Stimulated activated CD4-positive, alpha-beta T cell treated with anti-CD3 and anti-CD28 coated beads, Interleukin-1b, Interleukin-23, amount 100 ng/mL, for 48 hours (primary cell): ENCODE measurements at regions not wholly inside any gene's neighbourhood (a gene's known extent, or its start where the extent isn't known, plus 50 kb on each side); places are given as distances from the start of the nearest gene placed in this dataset.
"Not testable (repeated sequence)": the region's sequence is repeated elsewhere in the genome, so short reads cannot be mapped to it uniquely, and the experiment has no call there.

ENCODE experiments used
- DNase-seq: peaks from one replicate; pipeline ENCODE4 v3.0.0-alpha.2; 2020

DNA sequence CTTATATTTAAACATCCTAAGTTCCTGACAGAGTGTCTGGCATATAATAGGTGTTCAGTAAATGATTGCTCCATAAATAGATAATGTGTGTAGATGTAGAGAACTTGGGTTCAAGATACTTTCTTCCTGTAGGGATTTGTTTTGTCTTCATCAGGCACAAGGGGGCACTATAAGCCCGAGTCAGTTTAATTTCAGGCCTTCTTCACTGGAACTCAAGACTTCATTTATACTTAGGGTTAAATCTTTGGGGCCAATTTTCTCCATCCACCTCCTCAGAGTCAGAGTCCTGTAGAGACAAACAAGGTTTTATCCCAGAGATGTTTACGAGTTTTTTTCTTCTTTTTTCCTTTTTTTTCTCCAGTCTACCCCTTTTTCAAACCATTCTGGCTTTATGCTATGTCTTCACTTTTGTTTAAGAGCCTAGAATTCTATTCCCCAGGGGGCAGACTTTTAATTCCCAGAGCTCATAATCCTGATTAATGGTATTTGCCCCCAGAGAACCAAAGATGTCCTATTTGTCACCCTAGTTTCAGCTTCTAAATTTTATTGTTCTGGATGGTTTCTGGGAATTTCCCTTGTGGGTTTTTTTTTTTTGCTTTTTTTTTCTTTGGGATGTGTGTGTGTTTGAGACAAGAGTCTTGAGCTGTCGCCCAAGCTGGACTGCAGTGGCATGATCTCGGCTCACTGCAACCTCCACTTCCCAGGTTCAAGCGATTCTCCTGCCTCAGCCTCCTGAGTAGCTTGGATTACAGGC lies 88.4 kb downstream of the HFE start:
- peak; percentile 40 for DNase-seq

DNA sequence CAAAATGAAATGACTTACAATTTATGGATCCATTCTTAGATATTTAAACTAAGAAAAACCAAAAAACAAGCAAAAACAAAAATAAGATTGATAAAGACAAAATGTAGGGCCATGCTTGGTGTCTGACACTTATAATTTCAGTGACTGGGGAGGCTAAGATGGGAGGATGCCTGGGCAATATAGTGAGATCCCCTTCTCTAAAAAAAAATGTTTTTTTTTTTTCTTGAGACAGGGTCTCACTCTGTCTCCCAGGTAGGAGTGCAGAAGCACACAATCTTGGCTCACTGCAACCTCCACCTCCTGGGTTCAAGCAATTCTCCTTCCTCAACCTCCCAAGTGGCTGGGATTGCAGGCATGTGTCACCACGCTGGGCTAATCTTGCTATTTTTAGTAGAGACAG lies 92.4 kb downstream of the HFE start:
- no peak for DNase-seq

DNA sequence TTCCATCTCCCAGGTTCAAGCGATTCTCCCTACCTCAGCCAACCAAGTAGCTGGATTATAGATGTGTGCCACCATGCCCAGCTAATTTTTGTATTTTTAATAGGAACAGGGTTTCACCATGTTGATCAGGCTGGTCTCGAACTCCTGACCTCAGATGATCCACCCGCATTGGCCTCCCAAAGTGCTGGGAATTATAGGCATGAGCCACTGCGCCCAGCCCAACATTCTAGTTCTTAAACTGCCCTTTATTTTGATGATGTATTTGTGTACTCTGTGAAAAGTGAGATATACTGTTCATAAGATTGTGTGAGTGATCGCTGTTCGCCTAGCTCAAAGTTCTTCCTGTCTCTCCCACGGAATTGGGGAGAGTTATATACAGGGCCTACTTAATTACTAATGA lies 93.1 kb downstream of the HFE start:
- no peak for DNase-seq

DNA sequence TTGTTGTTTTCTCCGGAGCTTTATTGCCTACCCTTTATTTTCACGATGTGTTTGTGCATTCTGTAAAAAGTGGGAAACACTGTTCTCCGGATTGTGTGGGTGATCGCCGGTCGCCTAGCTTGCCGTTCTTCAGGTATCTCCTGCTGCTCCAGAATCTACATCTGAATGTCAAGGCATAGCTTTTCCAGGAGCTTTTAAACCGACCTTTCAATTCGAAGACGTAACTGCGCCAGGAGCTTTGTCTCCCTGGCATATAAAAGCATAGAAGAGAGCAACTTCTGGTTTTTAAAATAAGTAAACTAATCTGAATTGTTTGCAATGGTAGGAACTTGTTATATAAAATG lies 96.0 kb downstream of the HFE start:
- no peak for DNase-seq

DNA sequence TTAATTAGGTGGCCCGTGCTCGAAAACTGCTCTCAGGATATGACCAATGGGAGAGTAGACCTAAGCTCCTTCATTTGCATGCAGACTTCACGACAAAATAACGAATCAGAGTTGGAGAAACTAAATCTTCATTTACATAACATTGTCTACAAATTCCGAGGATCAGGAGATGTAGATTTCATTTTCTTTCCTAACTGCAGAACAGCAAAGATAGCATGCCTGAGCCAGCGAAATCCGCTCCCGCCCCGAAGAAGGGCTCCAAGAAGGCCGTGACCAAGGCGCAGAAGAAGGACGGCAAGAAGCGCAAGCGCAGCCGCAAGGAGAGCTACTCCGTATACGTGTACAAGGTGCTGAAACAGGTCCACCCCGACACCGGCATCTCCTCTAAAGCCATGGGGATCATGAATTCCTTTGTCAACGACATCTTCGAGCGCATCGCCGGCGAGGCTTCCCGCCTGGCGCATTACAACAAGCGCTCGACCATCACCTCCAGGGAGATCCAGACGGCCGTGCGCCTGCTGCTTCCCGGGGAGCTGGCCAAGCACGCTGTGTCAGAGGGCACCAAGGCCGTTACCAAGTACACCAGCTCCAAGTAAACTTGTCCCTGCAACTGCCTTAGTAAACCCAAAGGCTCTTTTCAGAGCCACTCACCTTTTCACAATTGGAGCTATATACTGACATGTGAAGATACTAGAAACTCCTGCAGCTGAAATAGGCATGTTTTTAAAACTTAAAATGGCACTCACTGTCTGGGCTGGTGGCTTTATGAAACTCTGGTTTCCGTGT lies 96.5 kb downstream of the HFE start:
- peak; percentile 75 for DNase-seq

DNA sequence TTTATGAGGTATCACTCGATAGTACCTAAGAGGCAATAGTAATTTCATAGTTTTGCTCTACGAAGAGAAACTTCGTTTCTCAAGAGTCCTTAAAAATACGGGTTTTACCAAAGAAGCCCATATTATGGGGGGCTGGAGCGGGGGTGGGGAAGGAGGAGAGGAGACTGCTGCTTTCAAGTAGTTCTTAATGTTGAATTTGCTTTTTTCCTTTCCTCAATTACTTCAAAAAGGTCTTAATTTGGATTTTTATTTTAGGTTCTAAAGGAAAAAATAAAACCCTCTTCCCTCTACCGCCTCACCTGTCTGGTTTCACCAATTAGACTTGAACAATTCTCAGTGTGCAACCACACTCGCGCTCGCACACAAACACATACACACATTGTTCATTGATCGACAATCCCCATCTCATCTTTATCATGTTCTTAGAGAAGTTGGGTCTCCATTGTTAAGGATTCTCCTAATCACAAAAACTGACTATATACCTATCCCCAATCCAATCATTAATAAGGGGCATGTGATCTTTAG lies 97.2 kb downstream of the HFE start:
- DNase-seq = no peak

DNA sequence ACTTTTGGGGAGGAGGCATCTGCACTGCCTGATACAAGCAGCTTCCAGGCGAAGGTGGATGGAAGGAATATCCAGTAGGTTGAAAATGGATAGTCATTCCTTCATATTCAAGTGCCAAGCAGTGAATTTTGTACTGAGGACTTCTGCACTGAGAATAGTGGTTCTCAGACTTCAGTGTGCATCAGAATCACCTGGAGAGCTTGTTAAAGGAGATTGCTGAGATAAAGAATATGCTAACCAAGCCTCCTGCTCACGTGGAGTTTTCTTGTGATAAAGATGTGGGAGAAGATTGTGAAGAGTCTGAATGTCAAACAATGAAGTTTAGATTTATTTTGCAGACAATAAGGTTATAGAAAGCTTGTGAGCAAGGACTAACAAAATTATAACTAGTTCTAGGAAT lies 97.8 kb downstream of the HFE start:
- no peak for DNase-seq

DNA sequence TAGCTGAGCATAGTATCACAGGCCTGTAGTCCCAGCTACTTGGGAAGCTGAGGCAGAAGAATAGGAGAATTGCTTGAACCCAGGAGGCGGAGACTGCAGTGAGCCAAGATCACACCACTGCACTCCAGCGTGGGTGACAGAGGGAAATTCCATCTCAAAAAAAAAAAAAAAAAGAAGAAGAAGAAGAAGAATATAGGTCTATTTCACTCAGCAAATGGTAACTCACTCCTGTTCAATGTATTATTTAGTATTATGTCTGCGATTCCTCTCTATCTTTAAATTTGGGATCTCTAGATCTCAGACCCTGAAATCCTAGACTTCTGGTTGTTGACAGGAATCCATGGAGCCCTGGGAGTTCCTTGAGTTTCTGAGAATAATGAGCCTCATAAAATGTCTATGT lies 98.6 kb downstream of the HFE start:
- DNase-seq = no peak

DNA sequence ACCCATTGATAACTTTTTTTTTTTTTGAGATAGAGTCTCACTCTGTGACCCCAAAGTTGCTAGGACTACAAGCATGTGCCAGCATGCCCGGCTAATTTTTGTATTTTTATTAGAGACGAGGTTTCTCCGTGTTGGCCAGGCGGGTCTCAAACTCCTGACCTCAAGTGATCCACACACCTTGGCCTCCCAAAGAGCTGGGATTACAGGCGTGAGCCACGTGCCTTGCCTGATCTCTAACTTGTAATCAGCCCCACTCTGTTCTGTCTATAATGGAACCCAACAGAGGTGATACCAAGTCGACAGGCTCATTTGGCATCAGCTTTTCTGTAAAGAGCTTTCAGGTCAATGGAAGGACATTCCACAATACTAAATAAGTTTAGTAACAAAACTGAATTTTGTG lies 99.4 kb downstream of the HFE start:
- DNase-seq = no peak

DNA sequence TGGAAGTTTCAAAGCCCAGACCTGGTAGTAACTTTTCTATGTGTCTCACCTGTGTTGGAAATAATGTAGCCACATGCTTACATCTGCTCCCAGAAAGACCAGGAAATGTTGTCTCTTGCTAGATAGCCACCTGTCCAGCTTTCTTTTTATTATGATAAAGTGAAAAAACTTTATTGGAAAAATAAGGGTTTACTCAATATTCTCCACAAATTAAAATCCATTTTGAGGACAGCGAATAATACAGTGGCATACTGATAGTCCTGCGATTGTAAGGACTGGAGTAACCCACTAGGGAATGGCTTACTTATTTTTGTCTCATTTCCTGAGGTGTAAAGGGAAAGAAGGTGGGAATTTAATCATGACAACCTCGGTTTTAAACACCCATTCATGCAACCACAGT lies 100.1 kb downstream of the HFE start:
- DNase-seq = no peak

DNA sequence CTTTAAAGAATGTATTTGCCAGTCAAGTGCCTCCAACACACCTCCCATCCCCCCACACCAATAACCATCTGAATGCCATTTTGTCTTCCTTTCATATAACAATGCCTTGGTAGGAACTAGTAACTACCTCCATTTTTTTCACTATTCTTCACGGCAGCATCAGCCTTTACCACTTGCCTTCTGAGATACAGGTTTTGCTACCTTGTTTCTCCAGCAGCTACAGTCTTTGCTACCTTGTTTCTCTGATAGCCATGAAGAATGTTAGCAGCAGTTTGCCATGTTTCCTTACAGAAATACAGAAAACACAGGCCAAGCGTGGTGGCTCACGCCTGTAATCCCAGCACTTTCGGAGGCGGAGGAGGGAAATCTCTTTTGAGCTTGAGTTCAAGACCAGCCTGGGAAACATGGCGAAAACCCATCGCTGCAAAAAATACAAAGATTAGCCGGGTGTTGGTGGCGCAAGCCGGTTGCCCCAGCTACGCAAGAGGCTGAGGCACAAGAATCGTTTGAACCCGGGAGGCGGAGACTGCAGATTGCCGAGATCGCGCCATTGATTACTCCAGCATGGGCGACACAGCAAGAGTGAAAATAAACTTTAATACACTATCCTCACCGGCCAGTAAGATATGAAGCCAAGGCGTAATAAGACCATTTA lies 100.9 kb downstream of the HFE start:
- DNase-seq = peak; percentile 75

DNA sequence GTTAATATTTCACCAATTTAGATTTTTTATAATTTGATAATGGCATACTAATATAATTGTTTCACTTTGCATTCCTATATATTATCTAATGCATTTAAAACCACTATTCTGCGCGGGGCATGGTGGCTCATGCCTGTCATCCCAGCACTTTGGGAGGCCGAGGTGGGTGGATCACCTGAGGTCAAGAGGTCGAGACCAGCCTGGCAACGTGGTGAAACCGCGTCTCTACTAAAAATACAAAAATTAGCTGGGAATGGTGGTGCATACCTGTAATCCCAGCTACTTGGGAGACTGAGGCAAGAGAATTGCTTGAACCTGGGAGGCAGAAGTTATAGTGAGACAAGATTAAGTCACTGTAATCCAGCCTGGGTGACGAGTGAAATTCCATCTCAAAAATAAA lies 104.3 kb downstream of the HFE start:
- DNase-seq = not testable (repeated sequence)

DNA sequence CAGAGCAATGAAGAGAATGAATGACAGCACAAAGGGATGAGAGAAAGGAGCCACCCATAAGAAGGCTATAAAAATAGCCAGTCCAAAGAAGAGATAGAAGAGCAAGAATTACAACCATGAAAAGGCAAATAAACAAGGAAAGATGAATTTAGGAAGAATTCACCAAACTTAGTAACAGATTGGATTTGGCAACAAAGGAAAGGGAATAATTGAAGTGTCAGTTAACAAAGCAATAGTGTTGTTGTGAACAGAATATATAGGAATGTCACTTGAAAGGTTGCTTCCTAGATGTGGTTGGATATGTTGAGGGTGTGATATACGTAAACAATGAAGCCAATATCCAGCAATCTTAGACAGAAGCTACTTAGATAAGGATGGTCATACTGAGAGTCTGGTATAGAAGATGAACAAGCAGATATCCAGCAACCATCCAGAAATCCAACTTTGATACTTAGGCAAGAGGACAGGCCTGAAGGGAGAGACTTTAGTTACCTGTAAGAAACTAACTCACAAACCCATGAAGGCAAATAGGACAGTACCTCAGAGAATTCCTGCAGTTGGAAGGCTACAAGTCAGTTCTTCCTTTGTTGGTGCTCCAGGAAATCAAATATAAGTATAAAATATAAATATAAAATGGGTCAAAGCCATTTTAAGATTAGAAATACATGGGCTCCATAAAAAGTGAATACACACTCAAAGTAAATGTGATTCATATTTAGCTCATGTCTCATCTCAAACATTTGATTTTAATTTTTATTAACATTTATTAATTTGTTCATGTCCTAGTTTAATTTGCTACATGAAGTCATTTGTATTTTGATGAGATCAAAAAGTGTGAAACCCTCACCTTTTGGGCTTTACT lies 106.5 kb downstream of the HFE start:
- no peak for DNase-seq

DNA sequence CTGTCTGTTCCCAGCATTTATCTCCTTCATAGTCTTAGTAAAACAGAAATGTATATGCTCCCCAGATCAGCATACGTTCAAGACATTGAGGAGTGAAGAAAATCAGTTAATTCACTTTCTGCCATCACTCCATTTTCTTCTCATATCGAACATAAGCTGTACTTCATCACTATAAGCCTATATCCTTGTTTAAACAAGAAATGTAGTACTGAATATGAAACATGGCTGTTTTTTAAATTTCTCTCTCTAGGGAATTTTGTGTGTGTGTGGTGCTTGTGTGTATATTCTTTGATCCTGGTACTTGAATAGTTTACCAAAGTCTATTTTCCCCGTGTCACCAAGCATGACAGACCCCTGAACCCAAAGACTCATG lies 107.1 kb downstream of the HFE start:
- DNase-seq = no peak

DNA sequence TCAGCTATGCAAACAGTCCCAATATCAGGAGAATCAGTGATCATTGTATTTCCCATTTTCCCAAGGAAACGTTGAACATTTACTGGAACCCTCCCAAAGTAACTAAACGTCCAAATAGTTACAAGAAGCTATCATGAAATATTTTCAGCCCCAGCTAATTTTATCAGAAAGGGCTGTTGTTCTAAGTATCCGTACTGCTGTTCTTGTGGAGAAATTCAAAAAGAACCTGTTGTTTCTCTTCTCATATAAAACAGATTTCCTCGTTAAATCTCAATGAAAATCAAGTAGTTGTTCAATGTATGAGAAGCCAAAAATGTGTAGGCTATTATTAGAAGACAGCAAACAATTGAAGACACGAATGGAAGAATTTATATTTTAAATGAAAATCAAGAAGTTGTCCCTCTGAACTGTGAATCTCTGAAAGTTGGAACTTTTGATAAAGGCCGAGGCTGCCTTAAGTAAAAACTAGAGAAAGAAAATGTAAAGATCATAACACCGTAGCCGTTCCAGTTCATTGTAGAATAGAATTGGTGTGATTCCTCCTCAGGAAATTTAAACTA lies 107.7 kb downstream of the HFE start:
- no peak for DNase-seq

DNA sequence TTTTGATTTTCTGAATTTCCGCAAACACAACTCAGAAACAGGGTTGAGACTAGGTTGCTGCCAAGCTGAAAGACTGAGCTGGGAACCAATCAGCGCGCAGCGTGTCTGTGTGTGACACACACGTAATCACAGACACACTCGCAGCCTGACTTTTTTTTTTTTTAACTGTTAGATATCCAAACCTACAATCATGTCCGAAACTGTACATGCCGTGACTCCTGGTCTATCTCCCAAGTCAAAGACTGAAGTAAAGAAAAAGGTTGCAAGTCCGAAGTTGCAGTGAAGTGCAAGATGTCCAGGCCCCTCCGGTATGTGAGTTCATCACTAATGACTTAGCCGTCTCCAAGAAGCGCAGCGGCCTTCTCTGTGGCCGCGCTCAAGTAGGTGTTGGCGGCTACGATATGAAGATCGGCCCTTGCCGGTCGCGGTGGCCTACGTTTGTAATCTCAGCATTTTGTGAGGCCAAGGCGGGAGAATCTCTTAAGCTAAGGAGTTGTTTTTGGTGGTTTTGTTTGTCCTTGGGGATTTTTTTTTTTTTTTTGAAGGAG lies 108.2 kb downstream of the HFE start:
- peak; percentile 87 for DNase-seq

DNA sequence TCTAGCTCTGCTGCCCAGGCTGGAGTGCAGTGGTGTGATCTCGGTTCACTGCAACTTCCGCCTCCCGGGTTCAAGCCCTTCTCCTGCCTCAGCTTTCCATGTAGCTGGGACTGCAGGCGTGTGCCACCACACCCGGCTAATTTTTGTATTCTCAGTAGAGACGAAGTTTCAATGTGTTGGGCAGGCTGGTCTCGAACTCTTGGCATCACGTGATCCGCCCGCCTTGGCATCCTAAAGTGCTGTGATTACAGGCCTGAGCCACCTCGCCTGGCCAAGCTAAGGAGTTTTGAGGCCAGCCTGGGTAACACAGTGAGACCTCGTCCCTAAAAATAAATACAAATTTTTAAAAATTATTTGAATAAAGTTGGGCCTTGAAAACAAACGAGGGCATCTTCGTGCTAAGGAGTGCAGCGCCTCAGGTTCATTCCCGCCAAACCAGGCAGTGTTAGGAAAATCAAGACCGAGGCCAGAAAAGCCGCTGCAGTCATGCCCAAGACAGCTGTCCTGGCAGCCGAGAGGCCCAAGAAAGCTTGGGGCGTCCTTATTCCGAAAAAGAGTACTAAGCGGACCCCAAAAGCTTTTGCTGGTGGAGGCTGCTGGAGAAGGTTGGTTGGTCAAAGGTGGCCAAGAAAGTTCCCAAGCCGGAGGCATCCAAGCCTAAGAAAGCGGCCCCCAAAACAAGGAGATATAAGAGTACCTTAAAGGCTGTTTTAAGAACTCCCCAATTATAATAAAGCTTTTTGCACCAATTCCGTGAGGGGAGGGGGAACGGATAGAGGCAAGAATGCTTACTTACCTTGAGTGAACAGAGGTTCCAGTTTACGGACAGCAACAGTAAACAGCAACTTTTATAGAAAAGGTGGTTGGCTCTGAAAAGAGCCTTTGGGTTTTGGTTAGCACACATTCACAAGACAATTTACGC lies 109.0 kb downstream of the HFE start:
- DNase-seq = peak; percentile 72

DNA sequence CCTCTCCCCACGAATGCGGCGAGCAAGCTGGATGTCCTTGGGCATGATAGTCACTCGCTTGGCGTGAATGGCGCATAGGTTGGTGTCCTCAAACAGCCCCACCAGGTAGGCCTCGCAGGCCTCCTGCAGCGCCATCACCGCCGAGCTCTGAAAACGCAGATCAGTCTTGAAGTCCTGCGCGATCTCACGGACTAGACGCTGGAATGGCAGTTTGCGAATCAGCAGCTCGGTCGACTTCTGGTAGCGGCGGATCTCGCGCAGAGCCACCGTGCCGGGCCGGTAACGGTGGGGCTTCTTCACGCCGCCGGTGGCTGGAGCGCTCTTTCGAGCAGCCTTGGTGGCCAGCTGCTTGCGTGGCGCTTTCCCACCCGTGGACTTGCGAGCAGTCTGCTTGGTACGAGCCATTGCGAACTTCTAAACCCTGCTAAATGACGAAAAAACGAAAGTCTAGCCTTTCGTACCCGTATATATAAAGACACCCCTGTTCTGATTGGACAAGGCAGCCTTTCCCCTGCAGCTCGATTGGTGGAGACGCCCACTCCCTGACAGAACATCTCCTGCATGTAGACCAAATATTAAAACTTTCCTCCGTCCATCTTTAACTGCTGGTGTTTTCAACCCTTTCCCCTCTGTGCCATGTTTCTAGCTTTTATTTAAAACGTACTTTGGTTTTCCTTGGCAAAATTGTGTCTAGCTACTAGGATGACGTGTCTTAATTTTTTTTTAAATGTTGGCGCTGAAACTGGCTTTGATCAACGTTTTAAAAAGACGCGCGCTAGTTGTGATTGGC lies 109.8 kb downstream of the HFE start:
- DNase-seq = peak; percentile 83

DNA sequence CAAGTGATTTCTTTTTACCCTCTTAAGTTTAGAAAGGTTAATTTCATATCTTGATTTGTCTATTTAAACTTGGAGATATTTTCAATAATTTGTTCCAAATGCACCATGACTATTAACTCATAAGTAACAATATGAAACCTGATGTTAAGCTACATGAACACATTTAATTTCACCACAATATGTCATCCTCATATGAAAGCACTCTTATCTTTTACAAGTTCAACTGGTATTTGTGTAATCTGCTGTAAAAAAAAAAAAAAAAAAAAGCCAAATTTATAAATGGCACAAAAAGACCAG lies 110.4 kb downstream of the HFE start:
- no peak for DNase-seq

DNA sequence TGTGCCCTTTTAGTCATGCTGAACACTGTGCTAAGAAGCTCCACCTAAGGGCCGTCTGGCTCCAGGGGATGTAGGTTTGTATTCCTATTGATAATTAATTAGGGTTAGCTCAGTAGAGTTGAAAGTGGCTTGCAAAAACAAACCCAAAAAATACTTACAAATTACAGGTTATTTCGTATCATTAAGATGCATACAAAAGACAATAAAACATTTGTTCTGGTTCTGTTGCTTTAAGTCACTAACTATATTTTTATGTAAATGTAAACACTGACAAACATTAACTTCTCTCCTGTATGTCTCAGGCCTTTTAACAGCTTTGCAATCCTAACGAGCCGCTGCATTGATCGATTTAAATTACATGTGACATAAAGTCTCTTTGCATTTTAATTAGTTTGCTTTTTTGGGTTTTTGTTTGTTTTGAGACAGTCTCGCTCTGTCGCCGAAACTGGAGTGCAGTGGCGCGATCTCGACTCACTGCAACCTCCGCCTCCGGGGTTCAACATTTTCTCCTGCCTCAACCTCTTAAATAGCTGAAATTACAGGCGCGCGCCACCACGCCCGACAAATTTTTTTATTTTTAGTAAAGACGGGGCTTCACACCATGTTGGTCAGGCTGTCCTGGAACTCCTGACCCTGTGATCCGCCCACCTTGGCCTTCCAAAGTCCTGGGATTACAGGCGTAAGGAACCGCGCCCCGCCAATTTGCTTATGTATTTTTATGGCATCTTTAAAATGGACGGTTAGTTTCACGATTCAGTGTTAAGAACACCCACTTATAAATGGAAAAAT lies 110.9 kb downstream of the HFE start:
- peak; percentile 74 for DNase-seq
